RWPE2 (cell line): ENCODE measurements at regions not wholly inside any gene's neighbourhood (a gene's known extent, or its start where the extent isn't known, plus 50 kb on each side); places are given as distances from the start of the nearest gene placed in this dataset.
A peak's percentile ranks its signal among the peaks of the same experiment; 100 is the strongest.

Experiments
- ATAC-seq: fragments of 200-7000 bp; cut with Tn5 transposase; 3 replicates; pipeline ENCODE4 v1.9.1; 2021; ENCODE audit warnings: low read depth
- DNase-seq: peaks from one replicate; pipeline ENCODE4 v3.0.0-alpha.2; 2020; ENCODE audit warnings: low spot score
- H3K27ac ChIP-seq: fragments of 450-650 bp; 2 replicates; pipeline ENCODE4 v1.5.1; 2017; ENCODE audit warnings: mild to moderate bottlenecking; ENCODE audit not compliant: poor library complexity, severe bottlenecking
- H3K27me3 ChIP-seq: fragments of 250-450 bp; sonication (Bioruptor Pico); 2 replicates; pipeline ENCODE4 v1.5.1; 2021; ENCODE audit warnings: mild to moderate bottlenecking, moderate library complexity; ENCODE audit not compliant: insufficient read depth, poor library complexity, severe bottlenecking
- H3K36me3 ChIP-seq: fragments of 250-450 bp; sonication (Bioruptor Pico); 2 replicates; pipeline ENCODE4 v1.5.1; 2020; ENCODE audit warnings: low read depth, mild to moderate bottlenecking, moderate library complexity
- H3K4me1 ChIP-seq: fragments of 250-450 bp; sonication (Bioruptor Pico); 2 replicates; pipeline ENCODE4 v1.5.1; 2021; ENCODE audit warnings: mild to moderate bottlenecking, moderate library complexity; ENCODE audit not compliant: insufficient read depth, poor library complexity, severe bottlenecking
- H3K4me3 ChIP-seq: fragments of 250-450 bp; sonication (Bioruptor Pico); 2 replicates; pipeline ENCODE4 v1.5.1; 2021; ENCODE audit warnings: mild to moderate bottlenecking, moderate library complexity; ENCODE audit not compliant: severe bottlenecking
- H3K9me3 ChIP-seq: fragments of 250-450 bp; sonication (Bioruptor Pico); 2 replicates; pipeline ENCODE4 v1.5.1; 2021; ENCODE audit warnings: mild to moderate bottlenecking, moderate library complexity; ENCODE audit not compliant: severe bottlenecking
- CTCF ChIP-seq: fragments of 450-650 bp; IDR thresholded peaks from one replicate; pipeline ENCODE4 v1.5.1; 2017; ENCODE audit warnings: mild to moderate bottlenecking, moderate library complexity; ENCODE audit not compliant: poor library complexity, severe bottlenecking

- no peaks in the 10 kb centered on the region for H3K27me3 ChIP-seq
- peaks cover 12% of the 10 kb centered on the region for H3K4me1 ChIP-seq
- H3K27ac ChIP-seq = no peak overlapping the region
- no peaks in the 10 kb centered on the region for H3K36me3 ChIP-seq
- DNase-seq = no peak
- no peak for TF ChIP-seq CTCF
- H3K4me3 ChIP-seq = no peak overlapping the region
- H3K9me3 ChIP-seq = no peaks in the 10 kb centered on the region
- ATAC-seq = no peak
Observed at GRCh38 chrX:118221270-118221669, 104.7 kb upstream of the KLHL13 start.

GRCh38 chrX:118221733-118222132 lies 105.1 kb upstream of the KLHL13 start:
- Histone ChIP-seq H3K4me1 (peaks cover 12% of the 10 kb centered on the region), H3K36me3 (no peaks in the 10 kb centered on the region), H3K27ac (no peak overlapping the region), H3K4me3 (no peak overlapping the region), H3K9me3 (no peaks in the 10 kb centered on the region), H3K27me3 (no peaks in the 10 kb centered on the region)
- no peak for TF ChIP-seq CTCF
- DNase-seq (no peak), ATAC-seq (no peak)

- no peak overlapping the region for H3K4me3 ChIP-seq
- H3K4me1 ChIP-seq = peaks cover 12% of the 10 kb centered on the region
- TF ChIP-seq CTCF = no peak
- H3K27me3 ChIP-seq = no peaks in the 10 kb centered on the region
- ATAC-seq (no peak), DNase-seq (no peak)
- H3K9me3 ChIP-seq = no peaks in the 10 kb centered on the region
- no peak overlapping the region for H3K27ac ChIP-seq
- H3K36me3 ChIP-seq = no peaks in the 10 kb centered on the region
Observed at GRCh38 chrX:118222421-118222820, 105.8 kb upstream of the KLHL13 start.

- Histone ChIP-seq H3K27me3 (no peaks in the 10 kb centered on the region), H3K36me3 (no peaks in the 10 kb centered on the region), H3K4me1 (peaks cover 12% of the 10 kb centered on the region), H3K27ac (peak overlapping the region; percentile 51), H3K9me3 (no peaks in the 10 kb centered on the region), H3K4me3 (no peak overlapping the region)
- TF ChIP-seq CTCF = peak; percentile 61
- ATAC-seq = peak; percentile 69
- no peak for DNase-seq
Observed at GRCh38 chrX:118225711-118226428, 109.3 kb upstream of the KLHL13 start.

GRCh38 chrX:118228041-118228440 lies 111.4 kb upstream of the KLHL13 start:
- ATAC-seq = no peak
- TF ChIP-seq CTCF = no peak
- Histone ChIP-seq H3K27me3 (no peaks in the 10 kb centered on the region), H3K36me3 (no peaks in the 10 kb centered on the region), H3K27ac (no peak overlapping the region), H3K4me1 (peaks cover 12% of the 10 kb centered on the region), H3K9me3 (no peaks in the 10 kb centered on the region), H3K4me3 (no peak overlapping the region)
- DNase-seq = no peak
